Liver (tissue), 8 donors: ENCODE measurements at regions not wholly inside any gene's neighbourhood (a gene's known extent, or its start where the extent isn't known, plus 50 kb on each side); places are given as distances from the start of the nearest gene placed in this dataset.

Experiments used
- DNase-seq: peaks from one replicate; pipeline ENCODE4 v3.0.0-alpha.2; 2017; ENCODE audit warnings: low spot score
- H3K27ac ChIP-seq, 2 donors: one replicate each; pipeline ENCODE4 v1.7.0; 2013; ENCODE audit warnings: inconsistent platforms in 2 of 2, low read length in 2 of 2, control low read depth in 1 of 2, low read depth in 1 of 2, mild to moderate bottlenecking in 1 of 2
- H3K27me3 ChIP-seq, 4 donors: one replicate each; pipeline versions ENCODE4 v1.6.1 to v1.7.0; 2013; ENCODE audit warnings: low read length in 3 of 4, inconsistent platforms in 1 of 4, mild to moderate bottlenecking in 1 of 4, moderate library complexity in 1 of 4; ENCODE audit not compliant: control insufficient read depth in 4 of 4, insufficient read depth in 4 of 4
- H3K36me3 ChIP-seq, 4 donors: one replicate each; pipeline versions ENCODE4 v1.6.1 to v1.7.0; 2013; ENCODE audit warnings: low read length in 3 of 4, mild to moderate bottlenecking in 3 of 4, low read depth in 1 of 4, moderate library complexity in 1 of 4; ENCODE audit not compliant: control insufficient read depth in 4 of 4, insufficient read depth in 3 of 4
- H3K4me1 ChIP-seq, 4 donors: one replicate each; pipeline versions ENCODE4 v1.6.1 to v1.7.0; 2013; ENCODE audit warnings: low read length in 3 of 4, mild to moderate bottlenecking in 3 of 4, moderate library complexity in 1 of 4; ENCODE audit not compliant: control insufficient read depth in 4 of 4, insufficient read depth in 4 of 4
- H3K4me3 ChIP-seq, 3 donors: one replicate each; pipeline versions ENCODE4 v1.6.1 to v1.7.0; 2013; ENCODE audit warnings: low read length in 3 of 3, control low read depth in 1 of 3, low read depth in 1 of 3, mild to moderate bottlenecking in 1 of 3
- H3K9ac ChIP-seq, 2 donors: one replicate each; pipeline ENCODE4 v1.7.0; 2013; ENCODE audit warnings: low read length in 2 of 2, mild to moderate bottlenecking in 2 of 2, moderate library complexity in 2 of 2, control low read depth in 1 of 2, low read depth in 1 of 2
- H3K9me3 ChIP-seq, 4 donors: one replicate each; pipeline versions ENCODE4 v1.6.1 to v1.7.0; 2013; ENCODE audit warnings: low read length in 3 of 4; ENCODE audit not compliant: control insufficient read depth in 4 of 4
- EGR1 ChIP-seq, 2 donors: IDR thresholded peaks; 2 replicates each; pipeline ENCODE4 v1.6.1; 2016 to 2018; ENCODE audit warnings: antibody characterized with exemption in 2 of 2, low read depth in 2 of 2
- FOXA1 ChIP-seq: IDR thresholded peaks from 2 replicates; pipeline ENCODE4 v1.6.1; 2016; ENCODE audit warnings: antibody characterized with exemption
- GABPA ChIP-seq, 2 donors: IDR thresholded peaks in 1 of 2; conservative IDR thresholded peaks in 1 of 2; 2 replicates each; pipeline ENCODE4 v1.6.1; 2016; ENCODE audit warnings: antibody characterized with exemption in 2 of 2, mild to moderate bottlenecking in 1 of 2, moderate library complexity in 1 of 2
- HNF4A ChIP-seq, 2 donors: conservative IDR thresholded peaks; 2 replicates each; pipeline ENCODE4 v1.6.1; 2016; ENCODE audit warnings: antibody characterized with exemption in 2 of 2, mild to moderate bottlenecking in 2 of 2
- JUND ChIP-seq, 2 donors: IDR thresholded peaks; 2 replicates each; pipeline ENCODE4 v1.6.1; 2016; ENCODE audit warnings: antibody characterized with exemption in 2 of 2
- NR2F2 ChIP-seq: IDR thresholded peaks from 2 replicates; pipeline ENCODE4 v1.6.1; 2016; ENCODE audit warnings: antibody characterized with exemption
- RAD21 ChIP-seq, 2 donors: IDR thresholded peaks; 2 replicates each; pipeline ENCODE4 v1.6.1; 2016; ENCODE audit warnings: antibody characterized with exemption in 2 of 2, mild to moderate bottlenecking in 2 of 2
- REST ChIP-seq: IDR thresholded peaks from 2 replicates; pipeline ENCODE4 v1.6.1; 2016; ENCODE audit warnings: antibody characterized with exemption, mild to moderate bottlenecking
- SP1 ChIP-seq: IDR thresholded peaks from 2 replicates; pipeline ENCODE4 v1.6.1; 2018; ENCODE audit warnings: antibody characterized with exemption, mild to moderate bottlenecking
- TAF1 ChIP-seq: conservative IDR thresholded peaks from 2 replicates; pipeline ENCODE4 v1.6.1; 2016; ENCODE audit warnings: antibody characterized with exemption, mild to moderate bottlenecking
- YY1 ChIP-seq: IDR thresholded peaks from 2 replicates; pipeline ENCODE4 v1.6.1; 2016; ENCODE audit warnings: antibody characterized with exemption, mild to moderate bottlenecking
- WGBS: extraction: QIAGEN DNeasy Blood & Tissue Kit; methylation state at CpG from one replicate; pipeline ENCODE4 v1.1.7; 2013; 5-methylcytosine and 5-hydroxymethylcytosine counted together
- TF ChIP-seq, protein P1 (sequence below): fragments of 150-350 bp; IDR thresholded peaks from 2 replicates; pipeline ENCODE4 v1.5.1; 2017; ENCODE audit warnings: improper control_type of control experiment, low read depth, low read length; ENCODE audit not compliant: missing input control
- TF ChIP-seq, protein P2 (sequence below): IDR thresholded peaks from 2 replicates; pipeline ENCODE4 v1.6.1; 2016; ENCODE audit warnings: antibody characterized with exemption
- TF ChIP-seq, protein P3 (sequence below): IDR thresholded peaks from 2 replicates; pipeline ENCODE4 v1.6.1; 2016; ENCODE audit warnings: antibody characterized with exemption
- donor health status: healthy.
- donor health status: healthy.
- donor health status: healthy.
- donor health status: healthy.
- donor health status: healthy.

DNA sequence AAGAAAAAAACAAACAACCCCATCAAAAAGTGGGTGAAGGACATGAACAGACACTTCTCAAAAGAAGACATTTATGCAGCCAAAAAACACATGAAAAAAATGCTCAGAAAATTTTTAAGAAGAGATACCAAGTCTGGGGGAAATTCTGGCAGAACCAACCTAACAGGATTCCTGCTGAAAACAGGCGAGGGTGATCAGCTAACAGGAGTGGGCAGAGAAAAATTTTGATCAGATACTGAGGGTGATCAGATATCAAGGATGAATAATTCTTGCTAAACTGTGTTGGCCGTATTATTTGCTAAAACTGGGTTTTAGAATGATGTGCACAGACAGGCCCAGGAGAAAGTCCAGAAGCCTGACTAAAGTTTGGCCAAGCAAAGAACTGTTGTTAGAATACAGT is 557.3 kb downstream of the CD109 start:
- Histone ChIP-seq H3K4me1 (no peaks in the 10 kb centered on the region), H3K27ac (no peak overlapping the region), H3K27me3 (no peaks in the 10 kb centered on the region), H3K9me3 (no peaks in the 10 kb centered on the region), H3K4me3 (no peak overlapping the region), H3K36me3 (no peaks in the 10 kb centered on the region), H3K9ac (no peak overlapping the region)
- no peak for DNase-seq
- WGBS, result 67% methylated on average over 2 of the region's 2 CpGs
- TF ChIP-seq TAF1, result no peak
- TF ChIP-seq GABPA (IDR thresholded peaks at IDR 0.05 in 1 of 2, conservative IDR thresholded peaks at IDR 0.05 in 1 of 2), result no peak
- no peak for TF ChIP-seq FOXA1
- TF ChIP-seq, protein P1, sequence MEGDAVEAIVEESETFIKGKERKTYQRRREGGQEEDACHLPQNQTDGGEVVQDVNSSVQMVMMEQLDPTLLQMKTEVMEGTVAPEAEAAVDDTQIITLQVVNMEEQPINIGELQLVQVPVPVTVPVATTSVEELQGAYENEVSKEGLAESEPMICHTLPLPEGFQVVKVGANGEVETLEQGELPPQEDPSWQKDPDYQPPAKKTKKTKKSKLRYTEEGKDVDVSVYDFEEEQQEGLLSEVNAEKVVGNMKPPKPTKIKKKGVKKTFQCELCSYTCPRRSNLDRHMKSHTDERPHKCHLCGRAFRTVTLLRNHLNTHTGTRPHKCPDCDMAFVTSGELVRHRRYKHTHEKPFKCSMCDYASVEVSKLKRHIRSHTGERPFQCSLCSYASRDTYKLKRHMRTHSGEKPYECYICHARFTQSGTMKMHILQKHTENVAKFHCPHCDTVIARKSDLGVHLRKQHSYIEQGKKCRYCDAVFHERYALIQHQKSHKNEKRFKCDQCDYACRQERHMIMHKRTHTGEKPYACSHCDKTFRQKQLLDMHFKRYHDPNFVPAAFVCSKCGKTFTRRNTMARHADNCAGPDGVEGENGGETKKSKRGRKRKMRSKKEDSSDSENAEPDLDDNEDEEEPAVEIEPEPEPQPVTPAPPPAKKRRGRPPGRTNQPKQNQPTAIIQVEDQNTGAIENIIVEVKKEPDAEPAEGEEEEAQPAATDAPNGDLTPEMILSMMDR, result no peak

DNA sequence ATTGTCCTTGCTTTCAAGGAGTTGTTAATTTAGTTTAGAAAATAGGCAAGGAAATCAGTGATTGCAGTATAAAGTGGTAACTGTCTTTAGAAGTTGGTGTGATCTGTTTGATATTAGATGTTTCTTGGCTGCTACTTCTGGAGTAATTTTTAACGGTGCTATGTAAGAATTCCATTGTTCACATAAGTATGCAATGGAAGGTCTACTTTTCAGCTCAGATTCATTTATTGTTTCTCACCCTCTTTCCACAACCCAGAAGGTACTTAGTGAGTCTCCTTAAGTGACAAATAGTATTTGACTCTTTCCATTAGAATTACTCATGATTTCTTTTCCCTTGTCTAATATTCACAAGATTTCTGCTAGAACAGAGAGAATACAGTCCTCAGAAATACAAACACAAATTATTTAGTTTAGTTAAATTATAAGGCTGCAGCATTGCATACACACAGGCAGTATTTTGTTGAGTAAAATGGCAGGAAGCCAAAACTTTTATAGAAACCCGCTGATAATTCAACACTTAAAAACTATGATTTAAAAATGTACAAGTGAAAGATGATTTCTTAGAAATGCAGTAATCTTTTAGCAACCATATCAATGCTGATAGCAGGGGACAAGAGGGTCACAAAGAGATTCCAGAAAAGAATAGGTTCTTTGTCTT is 554.3 kb downstream of the CD109 start:
- H3K27ac ChIP-seq, result no peak overlapping the region
- WGBS, result 74% methylated on average over 2 of the region's 2 CpGs
- no peaks in the 10 kb centered on the region for H3K36me3 ChIP-seq
- TF ChIP-seq RAD21 (IDR thresholded peaks at IDR 0.05), result no peak
- TF ChIP-seq NR2F2, result no peak
- TF ChIP-seq REST, result no peak
- no peak for TF ChIP-seq YY1
- DNase-seq, result no peak
- no peak overlapping the region for H3K9ac ChIP-seq
- no peaks in the 10 kb centered on the region for H3K9me3 ChIP-seq
- no peaks in the 10 kb centered on the region for H3K4me1 ChIP-seq
- no peak overlapping the region for H3K4me3 ChIP-seq
- H3K27me3 ChIP-seq, result no peaks in the 10 kb centered on the region

DNA sequence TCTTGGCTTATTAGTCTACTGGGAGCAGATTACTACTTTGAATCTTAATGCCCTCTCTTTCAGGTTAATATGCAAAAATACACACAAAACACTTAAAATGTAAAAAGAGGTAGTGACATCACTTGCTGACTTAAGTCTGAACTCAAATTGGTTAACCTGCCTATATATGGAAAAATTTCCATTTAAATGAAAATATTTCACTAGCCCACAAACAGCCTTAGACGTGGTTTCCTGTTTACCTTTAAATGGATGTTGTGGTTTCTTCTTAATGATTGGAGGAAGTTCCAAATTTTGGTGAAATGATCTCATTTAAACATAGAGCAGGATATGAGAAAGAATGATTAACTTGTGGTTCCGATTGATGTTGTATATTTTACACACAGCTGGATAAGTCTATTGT is 553.7 kb downstream of the CD109 start:
- no peak overlapping the region for H3K4me3 ChIP-seq

More for the DNA sequence above, 553.7 kb downstream of the CD109 start:
- no peak overlapping the region for H3K27ac ChIP-seq
- DNase-seq, result no peak
- no peaks in the 10 kb centered on the region for H3K27me3 ChIP-seq
- H3K9ac ChIP-seq, result no peak overlapping the region
- no peaks in the 10 kb centered on the region for H3K36me3 ChIP-seq
- 43% methylated on average over 2 of the region's 2 CpGs for WGBS
- TF ChIP-seq JUND (IDR thresholded peaks at IDR 0.05), result no peak
- TF ChIP-seq RAD21 (IDR thresholded peaks at IDR 0.05), result no peak
- TF ChIP-seq, protein P2, sequence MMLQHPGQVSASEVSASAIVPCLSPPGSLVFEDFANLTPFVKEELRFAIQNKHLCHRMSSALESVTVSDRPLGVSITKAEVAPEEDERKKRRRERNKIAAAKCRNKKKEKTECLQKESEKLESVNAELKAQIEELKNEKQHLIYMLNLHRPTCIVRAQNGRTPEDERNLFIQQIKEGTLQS, result no peak
- TF ChIP-seq EGR1 (IDR thresholded peaks at IDR 0.05; ENCODE audit: low read depth in 2 of 2), result no peak
- TF ChIP-seq SP1, result no peak
- TF ChIP-seq, protein P3, sequence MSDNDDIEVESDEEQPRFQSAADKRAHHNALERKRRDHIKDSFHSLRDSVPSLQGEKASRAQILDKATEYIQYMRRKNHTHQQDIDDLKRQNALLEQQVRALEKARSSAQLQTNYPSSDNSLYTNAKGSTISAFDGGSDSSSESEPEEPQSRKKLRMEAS, result no peak
- TF ChIP-seq, protein P1, result no peak
- TF ChIP-seq GABPA (IDR thresholded peaks at IDR 0.05 in 1 of 2, conservative IDR thresholded peaks at IDR 0.05 in 1 of 2), result no peak
- TF ChIP-seq TAF1, result no peak
- no peak for TF ChIP-seq HNF4A (conservative IDR thresholded peaks at IDR 0.05)
- TF ChIP-seq FOXA1, result no peak
- TF ChIP-seq YY1, result no peak
- no peaks in the 10 kb centered on the region for H3K4me1 ChIP-seq
- H3K9me3 ChIP-seq, result no peaks in the 10 kb centered on the region
